ENCODE measurements at regions not wholly inside any gene's neighbourhood (a gene's known extent, or its start where the extent isn't known, plus 50 kb on each side); places are given as distances from the start of the nearest gene placed in this dataset.
"Not testable (repeated sequence)": the region's sequence is repeated elsewhere in the genome, so short reads cannot be mapped to it uniquely, and the experiment has no call there.

GRCh38 chrX:155819966-155820491, 61.1 kb upstream of the VAMP7 start:
- Mint-ChIP-seq H3K27me3 (ENCODE audit: low read depth) (peaks cover 40% of the 10 kb centered on the region), H3K9me3 (peaks cover 2 to 5% of the 10 kb centered on the region in 2 donors), H3K4me1 (ENCODE audit: low read depth) (no peaks in the 10 kb centered on the region), H3K4me3 (no peak overlapping the region), H3K27ac (peak overlapping the region; percentile 24), H3K36me3 (ENCODE audit: insufficient read depth in 2 of 2) (peaks cover 0 to 1% of the 10 kb centered on the region in 2 donors)
- DNase-seq (peak; percentile 31 to 41), ATAC-seq (replicated peaks in 1 of 2) (peak; percentile 53 to 75)

GRCh38 chrX:155819525-155819924, 61.6 kb upstream of the VAMP7 start:
- H3K27ac Mint-ChIP-seq: no peak overlapping the region
- no peaks in the 10 kb centered on the region for H3K4me1 Mint-ChIP-seq (ENCODE audit: low read depth)
- H3K9me3 Mint-ChIP-seq: peaks cover 0 to 3% of the 10 kb centered on the region in 2 donors
- no peaks in the 10 kb centered on the region for H3K36me3 Mint-ChIP-seq (ENCODE audit: insufficient read depth in 2 of 2)
- DNase-seq (no peak), ATAC-seq (replicated peaks in 1 of 2) (no peak)
- no peak overlapping the region for H3K4me3 Mint-ChIP-seq
- peaks cover 35% of the 10 kb centered on the region for H3K27me3 Mint-ChIP-seq (ENCODE audit: low read depth)

- not testable (repeated sequence) for ATAC-seq (replicated peaks in 1 of 2); H3K9me3 Mint-ChIP-seq; H3K4me1 Mint-ChIP-seq (ENCODE audit: low read depth); H3K27ac Mint-ChIP-seq; H3K4me3 Mint-ChIP-seq; DNase-seq; H3K36me3 Mint-ChIP-seq (ENCODE audit: insufficient read depth in 2 of 2)
- H3K27me3 Mint-ChIP-seq (ENCODE audit: low read depth): peaks cover 14% of the 10 kb centered on the region
Observed at GRCh38 chrX:155814391-155814790, 66.8 kb upstream of the VAMP7 start.

GRCh38 chrX:155779831-155780230, 101.3 kb upstream of the VAMP7 start:
- DNase-seq (no peak), ATAC-seq (replicated peaks in 1 of 2) (no peak)
- no peak overlapping the region for H3K4me3 Mint-ChIP-seq
- H3K9me3 Mint-ChIP-seq: no peaks in the 10 kb centered on the region
- H3K36me3 Mint-ChIP-seq (ENCODE audit: insufficient read depth in 2 of 2): no peaks in the 10 kb centered on the region
- peaks cover under 1% of the 10 kb centered on the region for H3K27me3 Mint-ChIP-seq (ENCODE audit: low read depth)
- no peak overlapping the region for H3K27ac Mint-ChIP-seq
- H3K4me1 Mint-ChIP-seq (ENCODE audit: low read depth): no peaks in the 10 kb centered on the region

- H3K27me3 Mint-ChIP-seq (ENCODE audit: low read depth): peaks cover 6% of the 10 kb centered on the region
- H3K4me3 Mint-ChIP-seq: no peak overlapping the region
- H3K9me3 Mint-ChIP-seq: no peaks in the 10 kb centered on the region
- ATAC-seq (replicated peaks in 1 of 2) (no peak), DNase-seq (no peak)
- H3K4me1 Mint-ChIP-seq (ENCODE audit: low read depth): no peaks in the 10 kb centered on the region
- no peak overlapping the region for H3K27ac Mint-ChIP-seq
- no peaks in the 10 kb centered on the region for H3K36me3 Mint-ChIP-seq (ENCODE audit: insufficient read depth in 2 of 2)
Observed at GRCh38 chrX:155778844-155779553, 102.1 kb upstream of the VAMP7 start.

GRCh38 chrX:155774387-155774786, 106.8 kb upstream of the VAMP7 start:
- Mint-ChIP-seq H3K9me3 (no peaks in the 10 kb centered on the region), H3K36me3 (ENCODE audit: insufficient read depth in 2 of 2) (no peaks in the 10 kb centered on the region), H3K4me1 (ENCODE audit: low read depth) (no peaks in the 10 kb centered on the region), H3K27ac (no peak overlapping the region), H3K27me3 (ENCODE audit: low read depth) (peaks cover 22% of the 10 kb centered on the region), H3K4me3 (no peak overlapping the region)
- DNase-seq (no peak), ATAC-seq (replicated peaks in 1 of 2) (no peak)

- no peak for ATAC-seq (replicated peaks in 1 of 2)
- no peak for DNase-seq
- no peaks in the 10 kb centered on the region for H3K9me3 Mint-ChIP-seq
- no peak overlapping the region for H3K27ac Mint-ChIP-seq
- peaks cover 14% of the 10 kb centered on the region for H3K27me3 Mint-ChIP-seq (ENCODE audit: low read depth)
- peak overlapping the region; percentile 86 to 96 for H3K4me3 Mint-ChIP-seq
- no peaks in the 10 kb centered on the region for H3K4me1 Mint-ChIP-seq (ENCODE audit: low read depth)
- H3K36me3 Mint-ChIP-seq (ENCODE audit: insufficient read depth in 2 of 2): peaks cover 0 to 3% of the 10 kb centered on the region in 2 donors
Observed at GRCh38 chrX:155767876-155768769, 113.0 kb upstream of the VAMP7 start.

GRCh38 chrX:155767051-155767875, 113.9 kb upstream of the VAMP7 start:
- Mint-ChIP-seq H3K27me3 (ENCODE audit: low read depth) (peaks cover 14% of the 10 kb centered on the region), H3K36me3 (ENCODE audit: insufficient read depth in 2 of 2) (peaks cover under 1 to 4% of the 10 kb centered on the region in 2 donors), H3K4me1 (ENCODE audit: low read depth) (no peaks in the 10 kb centered on the region), H3K27ac (peak overlapping the region; percentile 80), H3K4me3 (peak overlapping the region; percentile 86 to 96), H3K9me3 (no peaks in the 10 kb centered on the region)
- ATAC-seq (replicated peaks in 1 of 2) (peak; percentile 62 to 70), DNase-seq (peak; percentile 7 to 20)

- Mint-ChIP-seq H3K4me1 (ENCODE audit: low read depth) (no peaks in the 10 kb centered on the region), H3K4me3 (peak overlapping the region; percentile 86 to 96), H3K27me3 (ENCODE audit: low read depth) (peaks cover 19% of the 10 kb centered on the region), H3K36me3 (ENCODE audit: insufficient read depth in 2 of 2) (peaks cover 4 to 7% of the 10 kb centered on the region in 2 donors), H3K27ac (no peak overlapping the region), H3K9me3 (peaks cover 3% of the 10 kb centered on the region in 2 donors)
- DNase-seq: no peak
- ATAC-seq (replicated peaks in 1 of 2): no peak
Observed at GRCh38 chrX:155766321-155766720, 114.8 kb upstream of the VAMP7 start.

GRCh38 chrX:155761185-155761584, 120.0 kb upstream of the VAMP7 start:
- Mint-ChIP-seq H3K4me3 (no peak overlapping the region), H3K4me1 (ENCODE audit: low read depth) (no peaks in the 10 kb centered on the region), H3K9me3 (peaks cover 6% of the 10 kb centered on the region in 2 donors), H3K27me3 (ENCODE audit: low read depth) (peaks cover 10% of the 10 kb centered on the region), H3K36me3 (ENCODE audit: insufficient read depth in 2 of 2) (peaks cover 5 to 9% of the 10 kb centered on the region in 2 donors), H3K27ac (no peak overlapping the region)
- no peak for ATAC-seq (replicated peaks in 1 of 2)
- no peak for DNase-seq

- H3K27ac Mint-ChIP-seq: no peak overlapping the region
- H3K4me1 Mint-ChIP-seq (ENCODE audit: low read depth): no peaks in the 10 kb centered on the region
- peaks cover 10% of the 10 kb centered on the region for H3K27me3 Mint-ChIP-seq (ENCODE audit: low read depth)
- peaks cover 3 to 8% of the 10 kb centered on the region in 2 donors for H3K36me3 Mint-ChIP-seq (ENCODE audit: insufficient read depth in 2 of 2)
- no peak overlapping the region for H3K4me3 Mint-ChIP-seq
- peaks cover 6% of the 10 kb centered on the region in 2 donors for H3K9me3 Mint-ChIP-seq
- DNase-seq (no peak), ATAC-seq (replicated peaks in 1 of 2) (no peak)
Observed at GRCh38 chrX:155757046-155757759, 123.9 kb upstream of the VAMP7 start.

- H3K4me3 Mint-ChIP-seq: no peak overlapping the region
- peaks cover 5% of the 10 kb centered on the region for H3K27me3 Mint-ChIP-seq (ENCODE audit: low read depth)
- H3K4me1 Mint-ChIP-seq (ENCODE audit: low read depth): no peaks in the 10 kb centered on the region
- no peak overlapping the region for H3K27ac Mint-ChIP-seq
- H3K36me3 Mint-ChIP-seq (ENCODE audit: insufficient read depth in 2 of 2): peaks cover 0 to under 1% of the 10 kb centered on the region in 2 donors
- H3K9me3 Mint-ChIP-seq: peaks cover 0 to under 1% of the 10 kb centered on the region in 2 donors
- no peak for DNase-seq
- no peak for ATAC-seq (replicated peaks in 1 of 2)
Observed at GRCh38 chrX:155755706-155756337, 125.3 kb upstream of the VAMP7 start.

Measured in activated T-cell treated with anti-CD3 and anti-CD28 coated beads, Interleukin-2, amount 50 U/mL, for 72 hours (primary cell).